Hepatocyte (in vitro differentiated cells): ENCODE measurements at regions not wholly inside any gene's neighbourhood (a gene's known extent, or its start where the extent isn't known, plus 50 kb on each side); places are given as distances from the start of the nearest gene placed in this dataset.

Experiments
- DNase-seq: peaks from one replicate; pipeline ENCODE4 v3.0.0-alpha.2; 2016; ENCODE audit warnings: low spot score
- H2AFZ ChIP-seq: fragments of 200-600 bp; sonication (generic); 2 replicates; pipeline ENCODE4 v1.6.0; 2016; ENCODE audit warnings: antibody characterized with exemption, mild to moderate bottlenecking
- H3K27ac ChIP-seq: fragments of 200-600 bp; sonication (generic); 2 replicates; pipeline ENCODE4 v1.5.1; 2016; ENCODE audit warnings: mild to moderate bottlenecking
- H3K27me3 ChIP-seq: fragments of 200-600 bp; sonication (generic); 2 replicates; pipeline ENCODE4 v1.6.1; 2016
- H3K36me3 ChIP-seq: fragments of 200-600 bp; sonication (generic); replicated peaks from 2 replicates; pipeline ENCODE4 v1.5.1; 2016; ENCODE audit warnings: low read depth; ENCODE audit not compliant: insufficient read depth
- H3K4me1 ChIP-seq: fragments of 200-600 bp; sonication (generic); 2 replicates; pipeline ENCODE4 v1.5.1; 2016; ENCODE audit warnings: mild to moderate bottlenecking, moderate library complexity; ENCODE audit not compliant: insufficient read depth
- H3K4me2 ChIP-seq: fragments of 200-600 bp; sonication (generic); 2 replicates; pipeline ENCODE4 v1.6.0; 2016
- H3K4me3 ChIP-seq: fragments of 200-600 bp; sonication (generic); 2 replicates; pipeline ENCODE4 v1.5.1; 2016; ENCODE audit warnings: mild to moderate bottlenecking
- H3K79me2 ChIP-seq: fragments of 200-600 bp; sonication (generic); 2 replicates; pipeline ENCODE4 v1.6.0; 2017; ENCODE audit warnings: mild to moderate bottlenecking
- H3K9me2 ChIP-seq: fragments of 200-600 bp; sonication (generic); replicated peaks from 2 replicates; pipeline ENCODE4 v1.6.0; 2017; ENCODE audit warnings: mild to moderate bottlenecking; ENCODE audit not compliant: insufficient read depth
- H3K9me3 ChIP-seq: fragments of 200-600 bp; sonication (generic); 2 replicates; pipeline ENCODE4 v1.5.1; 2016; ENCODE audit warnings: low read depth, mild to moderate bottlenecking
- H4K20me1 ChIP-seq: fragments of 200-600 bp; sonication (generic); 2 replicates; pipeline ENCODE4 v1.6.0; 2016; ENCODE audit warnings: mild to moderate bottlenecking; ENCODE audit not compliant: insufficient read depth, poor library complexity, severe bottlenecking
- EZH2 ChIP-seq: fragments of 200-600 bp; sonication (generic); IDR thresholded peaks from 2 replicates; pipeline ENCODE4 v1.6.1; 2016; ENCODE audit warnings: antibody characterized with exemption, mild to moderate bottlenecking, borderline replicate concordance
- EZH2phosphoT487 ChIP-seq: fragments of 200-600 bp; sonication (generic); IDR thresholded peaks from one replicate; pipeline ENCODE4 v1.6.1; 2018; ENCODE audit warnings: antibody characterized with exemption, mild to moderate bottlenecking, low read depth, moderate library complexity; ENCODE audit not compliant: unreplicated experiment, severe bottlenecking
- WGBS: methylation state at CpG from one replicate; pipeline ENCODE4 v1.1.6; 2016; ENCODE audit warnings: low lambda C conversion rate; ENCODE audit errors: missing lambda C conversion rate; 5-methylcytosine and 5-hydroxymethylcytosine counted together
- TF ChIP-seq, protein P1 (sequence below): fragments of 200-600 bp; sonication (generic); IDR thresholded peaks from 2 replicates; pipeline ENCODE4 v1.5.1; 2016; ENCODE audit warnings: antibody characterized with exemption, mild to moderate bottlenecking; ENCODE audit not compliant: poor library complexity

DNA sequence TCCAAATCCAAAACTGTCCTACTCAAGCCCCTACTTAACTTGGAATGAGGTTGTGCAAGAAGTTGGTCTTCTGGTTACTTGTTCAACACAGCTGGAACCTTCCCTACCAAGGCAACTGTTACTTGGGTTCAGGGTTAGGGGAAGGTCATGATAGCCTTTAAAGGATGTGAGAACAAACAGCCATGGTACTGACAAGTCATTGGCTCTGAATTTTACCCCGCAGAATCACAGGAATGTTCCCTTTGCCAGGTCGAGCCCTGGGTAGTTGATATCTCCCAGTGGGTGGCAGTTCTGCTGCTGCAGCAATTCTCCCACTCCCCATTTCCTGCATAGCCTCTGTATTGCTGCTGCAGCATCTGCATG lies 396.1 kb upstream of the MPDZ start:
- Histone ChIP-seq H2AFZ (no peak overlapping the region), H3K4me2 (no peak overlapping the region), H3K4me3 (no peak overlapping the region), H3K9me2 (no peaks in the 10 kb centered on the region), H3K27me3 (no peaks in the 10 kb centered on the region), H3K79me2 (no peaks in the 10 kb centered on the region), H4K20me1 (no peaks in the 10 kb centered on the region), H3K27ac (no peak overlapping the region), H3K9me3 (no peaks in the 10 kb centered on the region), H3K36me3 (no peaks in the 10 kb centered on the region), H3K4me1 (no peaks in the 10 kb centered on the region)
- TF ChIP-seq EZH2 (no peak), EZH2phosphoT487 (no peak)
- TF ChIP-seq, protein P1, sequence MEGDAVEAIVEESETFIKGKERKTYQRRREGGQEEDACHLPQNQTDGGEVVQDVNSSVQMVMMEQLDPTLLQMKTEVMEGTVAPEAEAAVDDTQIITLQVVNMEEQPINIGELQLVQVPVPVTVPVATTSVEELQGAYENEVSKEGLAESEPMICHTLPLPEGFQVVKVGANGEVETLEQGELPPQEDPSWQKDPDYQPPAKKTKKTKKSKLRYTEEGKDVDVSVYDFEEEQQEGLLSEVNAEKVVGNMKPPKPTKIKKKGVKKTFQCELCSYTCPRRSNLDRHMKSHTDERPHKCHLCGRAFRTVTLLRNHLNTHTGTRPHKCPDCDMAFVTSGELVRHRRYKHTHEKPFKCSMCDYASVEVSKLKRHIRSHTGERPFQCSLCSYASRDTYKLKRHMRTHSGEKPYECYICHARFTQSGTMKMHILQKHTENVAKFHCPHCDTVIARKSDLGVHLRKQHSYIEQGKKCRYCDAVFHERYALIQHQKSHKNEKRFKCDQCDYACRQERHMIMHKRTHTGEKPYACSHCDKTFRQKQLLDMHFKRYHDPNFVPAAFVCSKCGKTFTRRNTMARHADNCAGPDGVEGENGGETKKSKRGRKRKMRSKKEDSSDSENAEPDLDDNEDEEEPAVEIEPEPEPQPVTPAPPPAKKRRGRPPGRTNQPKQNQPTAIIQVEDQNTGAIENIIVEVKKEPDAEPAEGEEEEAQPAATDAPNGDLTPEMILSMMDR = no peak
- WGBS = 34% methylated on average over 2 of the region's 2 CpGs
- DNase-seq = no peak

DNA sequence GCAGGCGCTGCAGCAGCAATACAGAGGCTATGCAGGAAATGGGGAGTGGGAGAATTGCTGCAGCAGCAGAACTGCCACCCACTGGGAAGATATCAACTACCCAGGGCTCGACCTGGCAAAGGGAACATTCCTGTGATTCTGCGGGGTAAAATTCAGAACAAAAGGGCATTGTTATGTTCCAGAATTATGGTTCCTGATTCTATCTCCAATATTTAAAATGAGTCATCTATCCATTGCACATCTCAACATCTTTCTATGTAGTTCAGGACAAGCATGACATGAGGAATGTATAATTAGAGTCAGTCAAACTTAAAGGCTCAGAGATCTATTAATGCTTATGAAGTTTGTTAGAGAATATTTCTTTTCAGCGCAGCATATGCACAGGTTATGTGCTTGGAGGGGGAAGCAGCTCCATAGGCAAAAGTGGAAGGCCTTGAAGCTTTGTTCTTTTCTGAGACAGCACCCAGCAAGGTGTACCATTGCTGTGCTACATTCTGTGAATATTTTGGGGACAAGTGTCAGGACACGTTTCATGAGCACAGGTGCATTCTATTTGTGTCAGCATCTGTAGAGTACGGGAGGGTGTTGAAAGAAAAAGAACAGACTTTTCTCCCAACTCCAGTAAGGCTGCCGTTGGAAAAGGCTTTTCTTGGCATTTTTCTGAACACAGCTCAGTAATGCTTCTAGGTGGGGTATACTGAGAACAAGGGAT lies 395.6 kb upstream of the MPDZ start:
- WGBS = 72% methylated on average over 7 of the region's 7 CpGs
- no peaks in the 10 kb centered on the region for H3K4me1 ChIP-seq
- no peak overlapping the region for H3K4me2 ChIP-seq
- no peaks in the 10 kb centered on the region for H3K9me3 ChIP-seq
- TF ChIP-seq, protein P1 = no peak
- TF ChIP-seq EZH2phosphoT487 = no peak
- no peak for TF ChIP-seq EZH2
- no peaks in the 10 kb centered on the region for H3K79me2 ChIP-seq
- no peak for DNase-seq
- H2AFZ ChIP-seq = no peak overlapping the region
- no peaks in the 10 kb centered on the region for H3K27me3 ChIP-seq
- no peak overlapping the region for H3K4me3 ChIP-seq
- no peak overlapping the region for H3K27ac ChIP-seq
- H3K9me2 ChIP-seq = no peaks in the 10 kb centered on the region
- no peaks in the 10 kb centered on the region for H3K36me3 ChIP-seq
- H4K20me1 ChIP-seq = no peaks in the 10 kb centered on the region

DNA sequence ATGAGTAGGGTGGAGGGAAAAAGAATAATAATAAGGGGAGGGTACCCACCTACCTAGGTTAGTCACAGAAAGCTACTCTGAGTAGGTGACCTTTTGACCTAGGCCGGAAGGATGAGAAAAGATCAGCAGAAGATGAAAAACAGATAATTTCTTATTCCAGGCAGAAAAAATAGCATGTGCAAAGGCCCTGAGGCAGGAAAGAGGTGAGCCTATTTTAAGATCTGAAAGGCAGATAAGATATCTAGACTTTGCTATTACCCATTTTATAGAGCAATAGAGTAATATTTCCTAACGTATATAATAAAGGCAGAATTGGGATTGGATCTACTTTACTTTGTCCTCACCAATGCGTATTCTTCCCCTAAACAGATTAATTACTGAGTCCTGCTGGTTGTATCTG lies 393.9 kb upstream of the MPDZ start:
- no peak for DNase-seq
- Histone ChIP-seq H3K27me3 (no peaks in the 10 kb centered on the region), H3K27ac (no peak overlapping the region), H3K4me2 (no peak overlapping the region), H3K79me2 (no peaks in the 10 kb centered on the region), H4K20me1 (no peaks in the 10 kb centered on the region), H3K9me2 (no peaks in the 10 kb centered on the region), H2AFZ (no peak overlapping the region), H3K36me3 (no peaks in the 10 kb centered on the region), H3K4me1 (no peaks in the 10 kb centered on the region), H3K9me3 (no peaks in the 10 kb centered on the region), H3K4me3 (no peak overlapping the region)
- TF ChIP-seq EZH2phosphoT487 (no peak), EZH2 (no peak)
- TF ChIP-seq, protein P1 = no peak
- 60% methylated on average over 3 of the region's 3 CpGs for WGBS
